ENCODE measurements at regions not wholly inside any gene's neighbourhood (a gene's known extent, or its start where the extent isn't known, plus 50 kb on each side); places are given as distances from the start of the nearest gene placed in this dataset.

DNA sequence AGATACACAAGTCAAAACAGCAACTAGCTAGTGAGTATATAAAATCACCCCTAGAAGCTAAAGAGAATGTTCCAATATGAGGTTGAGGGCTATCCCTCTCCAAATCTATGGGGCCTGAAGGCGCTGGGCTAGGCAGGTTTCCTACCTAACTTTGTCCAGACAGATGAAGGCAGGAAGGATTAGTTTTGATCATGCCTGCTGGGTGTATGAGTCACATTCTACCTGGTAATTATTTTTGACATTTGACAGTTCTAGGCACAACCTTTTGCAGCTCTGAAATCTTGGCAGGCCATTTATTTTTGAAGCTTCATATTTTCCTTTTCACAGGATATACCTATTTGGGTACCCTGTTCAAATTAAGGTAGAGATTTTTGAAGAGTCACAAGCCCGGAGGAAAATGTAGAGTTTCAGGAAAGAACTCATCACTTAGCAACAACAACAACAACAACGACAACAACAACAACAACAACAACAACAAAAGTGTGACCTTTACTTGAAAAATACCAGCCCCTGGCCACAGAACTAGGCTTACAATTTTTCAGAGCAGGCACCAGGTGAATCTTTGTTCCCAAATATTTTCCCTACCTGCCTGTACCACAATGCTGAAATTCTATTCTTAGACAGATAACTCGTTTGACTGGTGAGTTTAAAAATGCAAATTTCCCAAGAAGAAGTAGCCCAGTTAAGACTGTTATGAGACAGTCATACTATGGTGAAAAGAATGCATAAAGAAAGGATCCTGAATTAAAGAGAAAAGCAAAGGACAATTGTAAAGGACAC is 175.5 kb upstream of the TUT7 start:
- Histone ChIP-seq H3K4me3 (ENCODE audit: low read length in 3 of 3) (no peak overlapping the region), H3K27ac (ENCODE audit: low read depth in 2 of 2, low read length in 2 of 2) (no peak overlapping the region), H3K27me3 (ENCODE audit: control insufficient read depth, insufficient read depth, low read length) (no peaks in the 10 kb centered on the region), H3K9me3 (ENCODE audit: control insufficient read depth in 2 of 3, insufficient read depth in 1 of 3, low read length in 3 of 3) (no peaks in the 10 kb centered on the region), H3K4me1 (ENCODE audit: control insufficient read depth in 2 of 3, insufficient read depth in 2 of 3, low read depth in 1 of 3, low read length in 3 of 3) (peaks cover 0 to 3% (median 0%) of the 10 kb centered on the region in 3 donors), H3K9ac (ENCODE audit: low read length in 3 of 3) (no peak overlapping the region), H3K36me3 (ENCODE audit: control insufficient read depth in 2 of 3, insufficient read depth in 3 of 3, low read length in 3 of 3) (no peaks in the 10 kb centered on the region)
- FAIRE-seq (no peak), DNase-seq (no peak)
- TF ChIP-seq, protein P1, sequence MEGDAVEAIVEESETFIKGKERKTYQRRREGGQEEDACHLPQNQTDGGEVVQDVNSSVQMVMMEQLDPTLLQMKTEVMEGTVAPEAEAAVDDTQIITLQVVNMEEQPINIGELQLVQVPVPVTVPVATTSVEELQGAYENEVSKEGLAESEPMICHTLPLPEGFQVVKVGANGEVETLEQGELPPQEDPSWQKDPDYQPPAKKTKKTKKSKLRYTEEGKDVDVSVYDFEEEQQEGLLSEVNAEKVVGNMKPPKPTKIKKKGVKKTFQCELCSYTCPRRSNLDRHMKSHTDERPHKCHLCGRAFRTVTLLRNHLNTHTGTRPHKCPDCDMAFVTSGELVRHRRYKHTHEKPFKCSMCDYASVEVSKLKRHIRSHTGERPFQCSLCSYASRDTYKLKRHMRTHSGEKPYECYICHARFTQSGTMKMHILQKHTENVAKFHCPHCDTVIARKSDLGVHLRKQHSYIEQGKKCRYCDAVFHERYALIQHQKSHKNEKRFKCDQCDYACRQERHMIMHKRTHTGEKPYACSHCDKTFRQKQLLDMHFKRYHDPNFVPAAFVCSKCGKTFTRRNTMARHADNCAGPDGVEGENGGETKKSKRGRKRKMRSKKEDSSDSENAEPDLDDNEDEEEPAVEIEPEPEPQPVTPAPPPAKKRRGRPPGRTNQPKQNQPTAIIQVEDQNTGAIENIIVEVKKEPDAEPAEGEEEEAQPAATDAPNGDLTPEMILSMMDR (IDR thresholded peaks at IDR 0.05; ENCODE audit: borderline replicate concordance, extremely low read depth, insufficient read depth): no peak
- intact Hi-C loops (cut with DNase I): no loop called here

DNA sequence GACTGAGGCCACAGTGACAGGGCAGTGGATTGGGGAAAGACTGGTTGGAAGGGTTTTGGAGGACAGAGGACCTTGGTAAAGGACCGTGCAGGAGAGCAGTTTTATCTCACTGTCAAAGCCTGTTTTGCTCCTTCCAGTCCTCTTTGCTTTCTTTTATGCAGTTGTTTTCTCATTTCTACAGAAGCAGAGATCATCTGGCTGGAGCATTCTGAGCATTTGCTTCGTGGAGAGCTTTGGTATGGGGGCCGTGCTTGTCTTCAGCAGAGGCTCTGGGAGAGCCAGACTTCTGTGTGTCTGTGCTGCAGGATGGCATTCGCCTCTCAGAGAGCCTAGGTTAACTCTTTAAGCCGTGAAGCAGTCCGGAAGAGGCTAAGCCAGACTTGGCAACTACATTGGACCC is 171.8 kb upstream of the TUT7 start:
- no peak for FAIRE-seq
- Histone ChIP-seq H3K27me3 (ENCODE audit: control insufficient read depth, insufficient read depth, low read length) (no peaks in the 10 kb centered on the region), H3K9ac (ENCODE audit: low read length in 3 of 3) (no peak overlapping the region), H3K4me3 (ENCODE audit: low read length in 3 of 3) (no peak overlapping the region), H3K36me3 (ENCODE audit: control insufficient read depth in 2 of 3, insufficient read depth in 3 of 3, low read length in 3 of 3) (no peaks in the 10 kb centered on the region), H3K9me3 (ENCODE audit: control insufficient read depth in 2 of 3, insufficient read depth in 1 of 3, low read length in 3 of 3) (no peaks in the 10 kb centered on the region), H3K4me1 (ENCODE audit: control insufficient read depth in 2 of 3, insufficient read depth in 2 of 3, low read depth in 1 of 3, low read length in 3 of 3) (peaks cover 0 to 3% (median 0%) of the 10 kb centered on the region in 3 donors), H3K27ac (ENCODE audit: low read depth in 2 of 2, low read length in 2 of 2) (no peak overlapping the region)
- TF ChIP-seq, protein P1 (IDR thresholded peaks at IDR 0.05; ENCODE audit: borderline replicate concordance, extremely low read depth, insufficient read depth): no peak
- no peak for DNase-seq
- intact Hi-C loops (cut with DNase I): no loop called here

GRCh38 chr9:86525182-86525581 is 171.0 kb upstream of the TUT7 start:
- Histone ChIP-seq H3K36me3 (ENCODE audit: control insufficient read depth in 2 of 3, insufficient read depth in 3 of 3, low read length in 3 of 3) (no peaks in the 10 kb centered on the region), H3K27me3 (ENCODE audit: control insufficient read depth, insufficient read depth, low read length) (no peaks in the 10 kb centered on the region), H3K4me1 (ENCODE audit: control insufficient read depth in 2 of 3, insufficient read depth in 2 of 3, low read depth in 1 of 3, low read length in 3 of 3) (peaks cover 0 to 3% (median 0%) of the 10 kb centered on the region in 3 donors), H3K4me3 (ENCODE audit: low read length in 3 of 3) (no peak overlapping the region), H3K9me3 (ENCODE audit: control insufficient read depth in 2 of 3, insufficient read depth in 1 of 3, low read length in 3 of 3) (no peaks in the 10 kb centered on the region), H3K9ac (ENCODE audit: low read length in 3 of 3) (no peak overlapping the region), H3K27ac (ENCODE audit: low read depth in 2 of 2, low read length in 2 of 2) (no peak overlapping the region)
- DNase-seq (no peak), FAIRE-seq (no peak)
- intact Hi-C loops (cut with DNase I): no loop called here
- TF ChIP-seq, protein P1 (IDR thresholded peaks at IDR 0.05; ENCODE audit: borderline replicate concordance, extremely low read depth, insufficient read depth): no peak
